ENCODE measurements at regions not wholly inside any gene's neighbourhood (a gene's known extent, or its start where the extent isn't known, plus 50 kb on each side); places are given as distances from the start of the nearest gene placed in this dataset.

- CTCF ChIA-PET = no interaction called here
- intact Hi-C loops (cut with micrococcal nuclease; ENCODE audit: unreplicated experiment) = no loop called here
- no TSS peak for BruUV-seq (replicated peaks)
- DNase-seq (ENCODE audit: low spot score) = no peak
- Histone ChIP-seq H3K4me1 (ENCODE audit: insufficient read depth, low read length, poor library complexity, severe bottlenecking) (no peaks in the 10 kb centered on the region), H3K4me3 (ENCODE audit: low read depth, low read length, poor library complexity, severe bottlenecking) (no peak overlapping the region), H3K36me3 (ENCODE audit: insufficient read depth, low read length, poor library complexity, severe bottlenecking) (no peaks in the 10 kb centered on the region), H3K27me3 (replicated peaks; ENCODE audit: insufficient read depth, low read depth, low read length, poor library complexity) (no peaks in the 10 kb centered on the region), H3K9me3 (ENCODE audit: low read depth, low read length, poor library complexity, severe bottlenecking) (no peaks in the 10 kb centered on the region), H3K27ac (ENCODE audit: low read depth, low read length, poor library complexity, severe bottlenecking) (no peak overlapping the region)
- TF ChIP-seq CTCF (conservative IDR thresholded peaks at IDR 0.05; ENCODE audit: low read depth, low read length) = no peak
- no peak for TF ChIP-seq EZH2 (IDR thresholded peaks at IDR 0.05; ENCODE audit: borderline replicate concordance, low read depth, low read length, poor library complexity, severe bottlenecking)
- POLR2A ChIA-PET (ENCODE audit: low non-redundant PET) = no interaction called here
Measured at GRCh38 chr14:92236243-92236900, 86.6 kb upstream of the SLC24A4 start.

- BruUV-seq (replicated peaks) = no TSS peak
- H3K27ac ChIP-seq (ENCODE audit: low read depth, low read length, poor library complexity, severe bottlenecking) = no peak overlapping the region
- H3K9me3 ChIP-seq (ENCODE audit: low read depth, low read length, poor library complexity, severe bottlenecking) = peaks cover 5% of the 10 kb centered on the region
- ChIA-PET POLR2A (ENCODE audit: low non-redundant PET) (interaction anchor here (0.6 kb wide), 1 partner anchor 690 kb away, joined by 4 read pairs; no protein-coding TSS in a partner anchor), CTCF (no interaction called here)
- TF ChIP-seq CTCF (conservative IDR thresholded peaks at IDR 0.05; ENCODE audit: low read depth, low read length) = no peak
- no peak for TF ChIP-seq EZH2 (IDR thresholded peaks at IDR 0.05; ENCODE audit: borderline replicate concordance, low read depth, low read length, poor library complexity, severe bottlenecking)
- H3K4me1 ChIP-seq (ENCODE audit: insufficient read depth, low read length, poor library complexity, severe bottlenecking) = no peaks in the 10 kb centered on the region
- intact Hi-C loops (cut with micrococcal nuclease; ENCODE audit: unreplicated experiment) = no loop called here
- no peak overlapping the region for H3K4me3 ChIP-seq (ENCODE audit: low read depth, low read length, poor library complexity, severe bottlenecking)
- no peak for DNase-seq (ENCODE audit: low spot score)
- no peaks in the 10 kb centered on the region for H3K36me3 ChIP-seq (ENCODE audit: insufficient read depth, low read length, poor library complexity, severe bottlenecking)
- peaks cover 4% of the 10 kb centered on the region for H3K27me3 ChIP-seq (replicated peaks; ENCODE audit: insufficient read depth, low read depth, low read length, poor library complexity)
Measured at GRCh38 chr14:92240658-92241057, 82.3 kb upstream of the SLC24A4 start.

GRCh38 chr14:92241966-92242595 is 80.9 kb upstream of the SLC24A4 start:
- ChIA-PET POLR2A (ENCODE audit: low non-redundant PET) (no interaction called here), CTCF (no interaction called here)
- intact Hi-C loops (cut with micrococcal nuclease; ENCODE audit: unreplicated experiment) = no loop called here
- Histone ChIP-seq H3K4me1 (ENCODE audit: insufficient read depth, low read length, poor library complexity, severe bottlenecking) (no peaks in the 10 kb centered on the region), H3K27me3 (replicated peaks; ENCODE audit: insufficient read depth, low read depth, low read length, poor library complexity) (peaks cover 4% of the 10 kb centered on the region), H3K4me3 (ENCODE audit: low read depth, low read length, poor library complexity, severe bottlenecking) (no peak overlapping the region), H3K36me3 (ENCODE audit: insufficient read depth, low read length, poor library complexity, severe bottlenecking) (no peaks in the 10 kb centered on the region), H3K27ac (ENCODE audit: low read depth, low read length, poor library complexity, severe bottlenecking) (no peak overlapping the region), H3K9me3 (ENCODE audit: low read depth, low read length, poor library complexity, severe bottlenecking) (peaks cover 5% of the 10 kb centered on the region)
- no TSS peak for BruUV-seq (replicated peaks)
- DNase-seq (ENCODE audit: low spot score) = no peak
- TF ChIP-seq CTCF (conservative IDR thresholded peaks at IDR 0.05; ENCODE audit: low read depth, low read length) (no peak), EZH2 (IDR thresholded peaks at IDR 0.05; ENCODE audit: borderline replicate concordance, low read depth, low read length, poor library complexity, severe bottlenecking) (no peak)
